ENCODE measurements at regions not wholly inside any gene's neighbourhood (a gene's known extent, or its start where the extent isn't known, plus 50 kb on each side); places are given as distances from the start of the nearest gene placed in this dataset.

DNA sequence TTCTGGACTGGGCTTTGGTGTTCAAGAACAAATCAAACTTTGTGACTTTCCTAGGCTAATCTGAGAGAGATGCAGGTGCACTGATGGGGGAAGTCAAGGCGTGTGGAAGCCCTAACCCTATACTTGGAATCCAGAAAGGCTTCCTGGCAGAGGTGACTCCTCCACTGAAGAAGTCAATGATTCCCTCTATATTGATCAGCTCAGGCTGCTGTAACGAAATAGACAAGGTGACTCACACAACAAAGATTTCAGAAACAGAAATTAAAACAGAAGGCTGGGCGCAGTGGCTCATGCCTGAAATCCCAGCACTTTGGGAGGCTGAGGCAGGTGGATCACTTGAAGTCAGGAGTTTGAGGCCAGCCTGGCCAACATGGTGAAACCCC lies 69.6 kb upstream of the GGTA1 start:
- TF ChIP-seq, protein P1, sequence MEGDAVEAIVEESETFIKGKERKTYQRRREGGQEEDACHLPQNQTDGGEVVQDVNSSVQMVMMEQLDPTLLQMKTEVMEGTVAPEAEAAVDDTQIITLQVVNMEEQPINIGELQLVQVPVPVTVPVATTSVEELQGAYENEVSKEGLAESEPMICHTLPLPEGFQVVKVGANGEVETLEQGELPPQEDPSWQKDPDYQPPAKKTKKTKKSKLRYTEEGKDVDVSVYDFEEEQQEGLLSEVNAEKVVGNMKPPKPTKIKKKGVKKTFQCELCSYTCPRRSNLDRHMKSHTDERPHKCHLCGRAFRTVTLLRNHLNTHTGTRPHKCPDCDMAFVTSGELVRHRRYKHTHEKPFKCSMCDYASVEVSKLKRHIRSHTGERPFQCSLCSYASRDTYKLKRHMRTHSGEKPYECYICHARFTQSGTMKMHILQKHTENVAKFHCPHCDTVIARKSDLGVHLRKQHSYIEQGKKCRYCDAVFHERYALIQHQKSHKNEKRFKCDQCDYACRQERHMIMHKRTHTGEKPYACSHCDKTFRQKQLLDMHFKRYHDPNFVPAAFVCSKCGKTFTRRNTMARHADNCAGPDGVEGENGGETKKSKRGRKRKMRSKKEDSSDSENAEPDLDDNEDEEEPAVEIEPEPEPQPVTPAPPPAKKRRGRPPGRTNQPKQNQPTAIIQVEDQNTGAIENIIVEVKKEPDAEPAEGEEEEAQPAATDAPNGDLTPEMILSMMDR (IDR thresholded peaks at IDR 0.05; ENCODE audit: low read depth, low read length, missing input control) = no peak
- no peak for TF ChIP-seq YY1 (IDR thresholded peaks at IDR 0.05)
- TF ChIP-seq, protein P2, sequence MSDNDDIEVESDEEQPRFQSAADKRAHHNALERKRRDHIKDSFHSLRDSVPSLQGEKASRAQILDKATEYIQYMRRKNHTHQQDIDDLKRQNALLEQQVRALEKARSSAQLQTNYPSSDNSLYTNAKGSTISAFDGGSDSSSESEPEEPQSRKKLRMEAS (IDR thresholded peaks at IDR 0.05) = no peak
- no peak for TF ChIP-seq TAF1 (conservative IDR thresholded peaks at IDR 0.05)
- TF ChIP-seq RAD21 (IDR thresholded peaks at IDR 0.05) = no peak
- no peak for TF ChIP-seq JUND (IDR thresholded peaks at IDR 0.05)
- TF ChIP-seq HNF4A (conservative IDR thresholded peaks at IDR 0.05) = no peak
- TF ChIP-seq NR2F2 (IDR thresholded peaks at IDR 0.05) = no peak
- TF ChIP-seq, protein P3, sequence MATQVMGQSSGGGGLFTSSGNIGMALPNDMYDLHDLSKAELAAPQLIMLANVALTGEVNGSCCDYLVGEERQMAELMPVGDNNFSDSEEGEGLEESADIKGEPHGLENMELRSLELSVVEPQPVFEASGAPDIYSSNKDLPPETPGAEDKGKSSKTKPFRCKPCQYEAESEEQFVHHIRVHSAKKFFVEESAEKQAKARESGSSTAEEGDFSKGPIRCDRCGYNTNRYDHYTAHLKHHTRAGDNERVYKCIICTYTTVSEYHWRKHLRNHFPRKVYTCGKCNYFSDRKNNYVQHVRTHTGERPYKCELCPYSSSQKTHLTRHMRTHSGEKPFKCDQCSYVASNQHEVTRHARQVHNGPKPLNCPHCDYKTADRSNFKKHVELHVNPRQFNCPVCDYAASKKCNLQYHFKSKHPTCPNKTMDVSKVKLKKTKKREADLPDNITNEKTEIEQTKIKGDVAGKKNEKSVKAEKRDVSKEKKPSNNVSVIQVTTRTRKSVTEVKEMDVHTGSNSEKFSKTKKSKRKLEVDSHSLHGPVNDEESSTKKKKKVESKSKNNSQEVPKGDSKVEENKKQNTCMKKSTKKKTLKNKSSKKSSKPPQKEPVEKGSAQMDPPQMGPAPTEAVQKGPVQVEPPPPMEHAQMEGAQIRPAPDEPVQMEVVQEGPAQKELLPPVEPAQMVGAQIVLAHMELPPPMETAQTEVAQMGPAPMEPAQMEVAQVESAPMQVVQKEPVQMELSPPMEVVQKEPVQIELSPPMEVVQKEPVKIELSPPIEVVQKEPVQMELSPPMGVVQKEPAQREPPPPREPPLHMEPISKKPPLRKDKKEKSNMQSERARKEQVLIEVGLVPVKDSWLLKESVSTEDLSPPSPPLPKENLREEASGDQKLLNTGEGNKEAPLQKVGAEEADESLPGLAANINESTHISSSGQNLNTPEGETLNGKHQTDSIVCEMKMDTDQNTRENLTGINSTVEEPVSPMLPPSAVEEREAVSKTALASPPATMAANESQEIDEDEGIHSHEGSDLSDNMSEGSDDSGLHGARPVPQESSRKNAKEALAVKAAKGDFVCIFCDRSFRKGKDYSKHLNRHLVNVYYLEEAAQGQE (IDR thresholded peaks at IDR 0.05) = no peak
- TF ChIP-seq GABPA (IDR thresholded peaks at IDR 0.05 in 1 of 2, conservative IDR thresholded peaks at IDR 0.05 in 1 of 2) = no peak
- no peak for TF ChIP-seq SP1 (IDR thresholded peaks at IDR 0.05)
- TF ChIP-seq FOXA1 (IDR thresholded peaks at IDR 0.05) = no peak
- no peak for TF ChIP-seq EGR1 (IDR thresholded peaks at IDR 0.05; ENCODE audit: low read depth in 2 of 2)

Data from liver (tissue), 3 donors.